OCI-LY7 (cell line): ENCODE measurements at regions not wholly inside any gene's neighbourhood (a gene's known extent, or its start where the extent isn't known, plus 50 kb on each side); places are given as distances from the start of the nearest gene placed in this dataset.

Source experiments
- EZH2phosphoT487 ChIP-seq: fragments of 200-600 bp; sonication (generic); IDR thresholded peaks from 2 replicates; pipeline ENCODE4 v1.6.1; 2018; ENCODE audit warnings: low read depth, borderline replicate concordance, mild to moderate bottlenecking, mixed run types, antibody characterized with exemption, low read length, moderate library complexity, mixed read lengths
- TF ChIP-seq, protein P1 (sequence below): fragments of 200-600 bp; sonication (generic); conservative IDR thresholded peaks from 2 replicates; pipeline ENCODE4 v1.5.1; 2014; ENCODE audit warnings: mild to moderate bottlenecking, antibody characterized with exemption, low read length, moderate library complexity, mixed read lengths

DNA sequence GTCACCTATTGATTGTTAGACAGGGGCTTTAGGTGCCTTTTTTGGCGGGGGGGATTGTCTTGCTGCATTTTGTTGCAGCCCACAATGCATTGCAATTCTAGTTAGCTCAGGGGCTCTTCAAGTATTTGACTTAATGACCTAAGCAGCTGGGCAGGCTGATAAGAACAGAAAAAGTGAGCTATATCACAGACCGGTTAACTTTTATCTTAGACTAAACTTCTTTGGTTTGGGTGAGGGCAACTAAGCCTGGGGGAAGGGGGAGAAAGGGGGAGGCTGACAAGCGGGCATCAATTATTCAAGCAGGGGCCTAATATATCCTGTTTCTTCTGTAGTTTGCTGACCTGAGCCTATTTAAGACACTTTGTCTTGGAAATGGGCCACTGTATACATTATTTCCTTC is 66.0 kb upstream of the GPR6 start:
- TF ChIP-seq, protein P1, sequence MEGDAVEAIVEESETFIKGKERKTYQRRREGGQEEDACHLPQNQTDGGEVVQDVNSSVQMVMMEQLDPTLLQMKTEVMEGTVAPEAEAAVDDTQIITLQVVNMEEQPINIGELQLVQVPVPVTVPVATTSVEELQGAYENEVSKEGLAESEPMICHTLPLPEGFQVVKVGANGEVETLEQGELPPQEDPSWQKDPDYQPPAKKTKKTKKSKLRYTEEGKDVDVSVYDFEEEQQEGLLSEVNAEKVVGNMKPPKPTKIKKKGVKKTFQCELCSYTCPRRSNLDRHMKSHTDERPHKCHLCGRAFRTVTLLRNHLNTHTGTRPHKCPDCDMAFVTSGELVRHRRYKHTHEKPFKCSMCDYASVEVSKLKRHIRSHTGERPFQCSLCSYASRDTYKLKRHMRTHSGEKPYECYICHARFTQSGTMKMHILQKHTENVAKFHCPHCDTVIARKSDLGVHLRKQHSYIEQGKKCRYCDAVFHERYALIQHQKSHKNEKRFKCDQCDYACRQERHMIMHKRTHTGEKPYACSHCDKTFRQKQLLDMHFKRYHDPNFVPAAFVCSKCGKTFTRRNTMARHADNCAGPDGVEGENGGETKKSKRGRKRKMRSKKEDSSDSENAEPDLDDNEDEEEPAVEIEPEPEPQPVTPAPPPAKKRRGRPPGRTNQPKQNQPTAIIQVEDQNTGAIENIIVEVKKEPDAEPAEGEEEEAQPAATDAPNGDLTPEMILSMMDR: no peak
- no peak for TF ChIP-seq EZH2phosphoT487
